SK-N-SH (cell line): ENCODE measurements at regions not wholly inside any gene's neighbourhood (a gene's known extent, or its start where the extent isn't known, plus 50 kb on each side); places are given as distances from the start of the nearest gene placed in this dataset.

Experiments used
- CTCF ChIA-PET: fragments of 300-600, 350-600 bp; formaldehyde crosslinking; extraction: SDS; loops from one replicate; lab custom pipeline; 2021; lab: Yijun Ruan, JAX
- POLR2A ChIA-PET: fragments of 350-600 bp; sonication (Branson Sonifier 250); formaldehyde crosslinking; extraction: SDS; loops from one replicate; lab custom pipeline; 2020; ENCODE audit warnings: antibody characterized with exemption, inconsistent platforms; lab: Yijun Ruan, JAX
- DNase-seq: peaks from one replicate; pipeline ENCODE4 v3.0.0; 2012
- H2AFZ ChIP-seq: fragments of 200-600 bp; sonication (generic); 2 replicates; pipeline ENCODE4 v1.8.1; 2016; ENCODE audit warnings: antibody characterized with exemption, mild to moderate bottlenecking, low read depth
- H3F3A ChIP-seq: fragments of 200-600 bp; sonication (generic); replicated peaks from 2 replicates; pipeline ENCODE3; 2016; ENCODE audit warnings: antibody characterized with exemption, mild to moderate bottlenecking; ENCODE audit not compliant: insufficient read depth
- H3K27ac ChIP-seq, 2 experiments: fragments of 200-500 bp in 1 of 2; fragments of 200-600 bp in 1 of 2; sonication (Bioruptor generic) in 1 of 2; sonication (generic), shearing (Covaris generic) in 1 of 2; 2 replicates each; pipeline versions ENCODE4 v1.5.1 to v1.6.1; 2014 to 2016; ENCODE audit warnings: low read depth in 2 of 2, inconsistent platforms in 1 of 2, low read length in 1 of 2, mild to moderate bottlenecking in 1 of 2, mixed read lengths in 1 of 2
- H3K27me3 ChIP-seq: fragments of 200-600 bp; sonication (generic), shearing (Covaris generic); 2 replicates; pipeline ENCODE4 v1.6.1; 2016; ENCODE audit warnings: mixed run types; ENCODE audit not compliant: insufficient read depth
- H3K36me3 ChIP-seq, 2 experiments: fragments of 200-500 bp in 1 of 2; fragments of 200-600 bp in 1 of 2; sonication (Bioruptor generic) in 1 of 2; sonication (generic) in 1 of 2; replicated peaks in 1 of 2; 2 replicates each; pipeline versions ENCODE3 to v1.5.1; 2014 to 2016; ENCODE audit warnings: low read length in 1 of 2, mild to moderate bottlenecking in 1 of 2; ENCODE audit not compliant: insufficient read depth in 2 of 2, control insufficient read depth in 1 of 2
- H3K4me1 ChIP-seq, 2 experiments: fragments of 200-500 bp in 1 of 2; fragments of 200-600 bp in 1 of 2; sonication (Bioruptor generic) in 1 of 2; sonication (generic), shearing (Covaris generic) in 1 of 2; 2 replicates each; pipeline versions ENCODE4 v1.5.1 to v1.6.1; 2014 to 2016; ENCODE audit warnings: low read depth in 1 of 2, low read length in 1 of 2, mixed run types in 1 of 2; ENCODE audit not compliant: insufficient read depth in 2 of 2, control insufficient read depth in 1 of 2
- H3K4me2 ChIP-seq: fragments of 200-600 bp; sonication (generic), shearing (Covaris generic); 2 replicates; pipeline ENCODE4 v1.6.1; 2017; ENCODE audit warnings: mixed run types
- H3K4me3 ChIP-seq, 2 experiments: fragments of 200-500 bp in 1 of 2; fragments of 200-600 bp in 1 of 2; sonication (Bioruptor generic) in 1 of 2; sonication (generic), shearing (Covaris generic) in 1 of 2; 2 replicates each; pipeline versions ENCODE4 v1.5.1 to v1.8.1; 2014 to 2016; ENCODE audit warnings: low read depth in 2 of 2, inconsistent platforms in 1 of 2, low read length in 1 of 2, mild to moderate bottlenecking in 1 of 2, mixed read lengths in 1 of 2, moderate library complexity in 1 of 2
- H3K79me2 ChIP-seq: fragments of 200-600 bp; sonication (generic); 2 replicates; pipeline ENCODE4 v1.8.1; 2017; ENCODE audit warnings: mild to moderate bottlenecking; ENCODE audit not compliant: insufficient read depth
- H3K9ac ChIP-seq: fragments of 200-600 bp; sonication (generic); 2 replicates; pipeline ENCODE4 v1.6.1; 2017; ENCODE audit warnings: mixed run types
- H3K9me2 ChIP-seq: fragments of 200-600 bp; sonication (generic); 2 replicates; pipeline ENCODE4 v1.6.1; 2017; ENCODE audit warnings: mixed run types
- H3K9me3 ChIP-seq: fragments of 200-600 bp; sonication (generic); 2 replicates; pipeline ENCODE4 v1.6.1; 2017; ENCODE audit warnings: mixed run types, mild to moderate bottlenecking, moderate library complexity
- H4K20me1 ChIP-seq: fragments of 200-600 bp; sonication (generic); 2 replicates; pipeline ENCODE4 v1.6.1; 2017; ENCODE audit warnings: mild to moderate bottlenecking, mixed run types; ENCODE audit not compliant: insufficient read depth
- CHD2 ChIP-seq: fragments of 150-350 bp; IDR thresholded peaks from 2 replicates; pipeline ENCODE4 v1.6.1; 2018; ENCODE audit warnings: low read length; ENCODE audit not compliant: partially characterized antibody
- EP300 ChIP-seq, 2 experiments: IDR thresholded peaks; 2 replicates each; pipeline versions ENCODE4 v1.4.0 to v1.6.1; 2012; ENCODE audit warnings: borderline replicate concordance in 1 of 2, low read depth in 1 of 2, low read length in 1 of 2
- EZH2phosphoT487 ChIP-seq: fragments of 200-600 bp; sonication (generic); IDR thresholded peaks from 2 replicates; pipeline ENCODE4 v1.6.1; 2017; ENCODE audit warnings: low read depth, mixed run types, mild to moderate bottlenecking, antibody characterized with exemption, moderate library complexity, borderline replicate concordance
- FOXJ3 ChIP-seq: sonication (generic); formaldehyde crosslinking; IDR thresholded peaks from 2 replicates; pipeline ENCODE4 v1.5.1; 2020; ENCODE audit warnings: mild to moderate bottlenecking, missing genetic modification reagents
- GATA2 ChIP-seq: sonication (generic); formaldehyde crosslinking; IDR thresholded peaks from 2 replicates; pipeline ENCODE4 v1.5.0; 2020; ENCODE audit warnings: mild to moderate bottlenecking, missing genetic modification reagents
- MAX ChIP-seq: IDR thresholded peaks from 2 replicates; pipeline ENCODE4 v1.4.0; 2012; ENCODE audit warnings: low read depth
- MEF2A ChIP-seq: IDR thresholded peaks from 2 replicates; pipeline ENCODE4 v1.4.0; 2012; ENCODE audit warnings: low read depth, borderline replicate concordance
- NRF1 ChIP-seq: IDR thresholded peaks from 2 replicates; pipeline ENCODE4 v1.6.1; 2012; ENCODE audit warnings: low read depth, mild to moderate bottlenecking, low read length
- PBX3 ChIP-seq: IDR thresholded peaks from 2 replicates; pipeline ENCODE4; 2012
- POLR2AphosphoS5 ChIP-seq: IDR thresholded peaks from 2 replicates; pipeline ENCODE4 v1.6.1; 2012; ENCODE audit warnings: low read depth, low read length
- RCOR1 ChIP-seq: fragments of 150-350 bp; IDR thresholded peaks from 2 replicates; pipeline ENCODE4 v1.6.1; 2017; ENCODE audit warnings: antibody characterized with exemption, low read length
- RXRA ChIP-seq: IDR thresholded peaks from 2 replicates; pipeline ENCODE4 v1.4.0; 2012; ENCODE audit warnings: low read depth, mild to moderate bottlenecking, borderline replicate concordance
- TAF1 ChIP-seq: IDR thresholded peaks from 2 replicates; pipeline ENCODE4 v1.6.1; 2012; ENCODE audit warnings: low read depth, mild to moderate bottlenecking, low read length, moderate library complexity, borderline replicate concordance
- USF1 ChIP-seq: IDR thresholded peaks from 2 replicates; pipeline ENCODE4 v1.4.0; 2012; ENCODE audit warnings: low read depth, borderline replicate concordance
- ZBTB33 ChIP-seq: IDR thresholded peaks from 2 replicates; pipeline ENCODE4 v1.4.0; 2012; ENCODE audit warnings: low read depth, borderline replicate concordance
- WGBS: methylation state at CpG from one replicate; pipeline ENCODE4 v1.1.6; 2017; ENCODE audit warnings: low lambda C conversion rate; 5-methylcytosine and 5-hydroxymethylcytosine counted together

DNA sequence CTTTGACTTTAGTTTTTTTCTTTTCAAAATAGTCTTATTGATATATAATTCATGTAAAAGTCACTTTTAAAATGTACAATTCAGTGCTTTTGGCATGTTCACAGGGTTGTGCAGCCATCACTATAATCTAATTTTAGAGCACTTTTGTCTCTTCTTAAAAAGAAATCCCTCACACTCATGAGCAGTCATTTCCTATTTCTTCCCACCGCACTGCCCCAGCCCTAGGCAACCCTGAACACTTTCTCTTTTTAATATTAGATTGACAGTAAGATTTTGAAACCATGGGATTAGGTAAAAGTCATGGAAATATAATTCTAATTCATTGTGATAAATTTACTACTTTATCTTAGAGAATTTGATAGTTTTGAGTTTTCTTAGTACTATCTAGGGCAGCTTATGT lies 309.4 kb downstream of the UTRN start:
- Histone ChIP-seq H3K4me3 (no peak overlapping the region), H3K79me2 (no peaks in the 10 kb centered on the region), H3K4me2 (no peak overlapping the region), H3K27ac (no peak overlapping the region), H3K4me1 (no peaks in the 10 kb centered on the region), H3K9ac (no peak overlapping the region), H4K20me1 (no peaks in the 10 kb centered on the region), H3K36me3 (no peaks in the 10 kb centered on the region), H3F3A (no peaks in the 10 kb centered on the region), H3K9me2 (no peaks in the 10 kb centered on the region), H3K9me3 (no peaks in the 10 kb centered on the region)
- ChIA-PET CTCF (interaction anchor here (1.2 to 1.4 kb wide), 2 partner anchors 9 to 1039 kb away, joined by 3 to 6 read pairs; no protein-coding TSS in a partner anchor), POLR2A (no interaction called here)
- WGBS: 57% methylated on average over 1 of the region's 1 CpG
- DNase-seq: no peak
- TF ChIP-seq FOXJ3 (CRISPR knock-in tag) (no peak), RCOR1 (no peak), USF1 (no peak), TAF1 (no peak), MEF2A (no peak), PBX3 (no peak), EZH2phosphoT487 (no peak), RXRA (no peak), POLR2AphosphoS5 (no peak), MAX (no peak), CHD2 (no peak), NRF1 (no peak), GATA2 (CRISPR knock-in tag) (no peak), EP300 (IDR thresholded peaks at IDR 0.05; ENCODE audit: borderline replicate concordance in 1 of 2, low read depth in 1 of 2, low read length in 1 of 2) (no peak)
- TF ChIP-seq, all 33 proteins: peak for 0
- no peak overlapping the region for H2AFZ ChIP-seq
- no peaks in the 10 kb centered on the region for H3K27me3 ChIP-seq

GRCh38 chr6:144595266-144595665 lies 310.1 kb downstream of the UTRN start:
- Histone ChIP-seq H3K4me1 (no peaks in the 10 kb centered on the region), H2AFZ (no peak overlapping the region), H3K9me3 (no peaks in the 10 kb centered on the region), H3K4me2 (no peak overlapping the region), H3K4me3 (no peak overlapping the region), H3F3A (no peaks in the 10 kb centered on the region), H4K20me1 (no peaks in the 10 kb centered on the region), H3K79me2 (no peaks in the 10 kb centered on the region), H3K36me3 (no peaks in the 10 kb centered on the region), H3K27ac (no peak overlapping the region), H3K9ac (no peak overlapping the region), H3K27me3 (no peaks in the 10 kb centered on the region), H3K9me2 (no peaks in the 10 kb centered on the region)
- 56% methylated on average over 3 of the region's 3 CpGs for WGBS
- DNase-seq: no peak
- ChIA-PET CTCF (interaction anchor here (1.2 to 3.3 kb wide), 2 partner anchors 10 to 1039 kb away, joined by 3 to 20 read pairs; no protein-coding TSS in a partner anchor), POLR2A (no interaction called here)
- TF ChIP-seq MAX (no peak), ZBTB33 (no peak), EZH2phosphoT487 (no peak), MEF2A (no peak), TAF1 (no peak), PBX3 (no peak), USF1 (no peak)
